ENCODE measurements at regions not wholly inside any gene's neighbourhood (a gene's known extent, or its start where the extent isn't known, plus 50 kb on each side); places are given as distances from the start of the nearest gene placed in this dataset.

GRCh38 chr1:229142471-229142870 lies 128.4 kb upstream of the RAB4A start:
- TF ChIP-seq CTCF (IDR thresholded peaks at IDR 0.05), result no peak
- TF ChIP-seq POLR2A (IDR thresholded peaks at IDR 0.05), result no peak
